GM18858 (cell line): ENCODE measurements at regions not wholly inside any gene's neighbourhood (a gene's known extent, or its start where the extent isn't known, plus 50 kb on each side); places are given as distances from the start of the nearest gene placed in this dataset.

ENCODE experiments used
- ATAC-seq: cut with Tn5 transposase; IDR thresholded peaks from one replicate; pipeline ENCODE4 v1.9.1; 2021; ENCODE audit not compliant: unreplicated experiment

DNA sequence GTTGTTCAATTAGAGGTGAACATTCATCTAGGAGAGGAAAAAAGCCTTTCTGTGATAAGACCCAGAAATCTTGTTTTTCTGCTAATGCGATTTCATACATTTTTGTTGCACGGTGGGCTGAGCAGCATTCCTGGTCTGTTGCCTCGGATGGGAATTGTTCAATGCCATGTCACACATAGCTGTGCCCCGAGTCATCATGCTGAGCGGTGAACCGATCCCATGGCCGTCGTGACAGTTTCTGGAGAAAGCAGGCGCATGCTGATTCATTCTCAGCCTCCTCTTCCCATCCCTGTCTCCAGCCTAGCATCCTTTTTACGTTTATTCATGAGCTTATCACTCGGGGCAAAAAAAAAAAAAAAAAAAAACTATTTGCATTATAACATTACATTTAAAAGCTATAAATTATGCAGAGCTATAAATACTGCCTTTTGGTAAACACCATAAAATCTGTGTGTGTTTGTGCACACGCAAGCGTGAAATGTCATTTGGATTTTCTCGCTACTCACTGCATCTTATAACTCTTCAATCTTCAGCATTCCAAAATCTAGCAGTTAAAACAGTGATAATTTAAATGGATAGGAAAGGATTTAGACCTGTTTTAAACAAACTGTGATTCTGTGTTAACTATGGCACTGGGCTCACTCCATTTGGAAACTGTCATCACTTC, 58.9 kb upstream of the IFNGR1 start:
- ATAC-seq, result no peak

GRCh38 chr6:137272403-137272802, 53.2 kb upstream of the IFNGR1 start:
- no peak for ATAC-seq

DNA sequence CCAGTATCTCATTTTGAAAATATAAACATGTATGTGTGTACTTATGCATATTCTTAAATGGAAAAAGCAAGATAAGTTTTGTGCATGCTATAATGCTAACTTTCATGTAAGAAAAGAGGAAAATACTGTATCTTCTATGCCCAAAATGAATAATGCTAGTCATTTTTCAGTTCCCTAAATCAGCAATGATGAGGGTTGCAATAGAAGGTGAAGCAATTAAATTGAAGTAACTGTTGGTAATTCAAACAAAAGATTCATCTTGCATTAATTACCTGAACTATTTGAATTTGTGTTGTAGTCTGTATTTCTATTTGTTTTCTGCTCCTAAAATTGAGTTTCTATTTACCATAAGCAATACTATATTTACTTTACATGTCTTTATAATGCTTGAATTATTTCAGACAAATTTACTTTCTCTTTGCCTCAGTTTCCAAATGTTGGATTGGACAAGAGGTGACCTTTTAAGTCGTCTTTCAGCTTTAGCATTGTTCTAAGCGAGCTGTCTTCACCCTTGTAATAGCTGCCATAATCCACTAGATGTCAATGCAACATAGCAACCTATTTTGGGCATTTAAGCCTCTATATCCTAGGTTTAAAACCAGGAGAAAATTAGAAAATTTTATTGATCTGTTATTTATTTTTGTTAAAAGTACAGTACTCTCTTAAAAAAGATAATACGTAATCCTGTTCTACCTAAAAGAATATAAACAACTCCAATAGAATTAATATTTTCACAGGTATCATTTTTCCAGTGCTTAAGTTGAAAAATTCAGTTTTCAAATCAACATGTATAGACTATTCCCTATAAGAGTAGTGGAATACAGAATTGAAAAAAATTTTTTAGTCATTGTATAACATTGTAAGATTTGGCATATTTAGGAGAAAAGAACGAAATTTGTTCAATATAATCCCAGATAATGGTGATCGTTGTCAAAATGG, 52.3 kb upstream of the IFNGR1 start:
- no peak for ATAC-seq

GRCh38 chr6:137269803-137270202, 50.6 kb upstream of the IFNGR1 start:
- no peak for ATAC-seq

DNA sequence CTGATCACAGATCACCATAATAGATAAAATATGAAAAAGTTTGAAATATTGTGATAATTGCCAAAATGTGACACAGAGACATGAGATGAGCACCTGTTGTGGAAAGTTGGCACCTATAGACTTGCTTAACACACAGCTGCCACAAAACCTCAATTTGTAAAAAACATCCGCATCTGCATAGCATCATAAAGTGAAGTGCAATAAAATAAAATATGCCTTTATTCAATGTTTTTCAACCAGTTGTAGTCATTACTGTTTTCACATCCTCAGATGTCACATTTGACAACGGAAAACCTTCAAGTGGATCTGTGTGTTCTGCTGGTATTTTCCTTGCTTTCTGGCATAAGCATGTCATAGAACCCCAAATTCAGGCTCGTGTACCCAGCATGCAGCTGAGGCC, 50.2 kb upstream of the IFNGR1 start:
- ATAC-seq, result no peak
